ENCODE measurements at regions not wholly inside any gene's neighbourhood (a gene's known extent, or its start where the extent isn't known, plus 50 kb on each side); places are given as distances from the start of the nearest gene placed in this dataset.

DNA sequence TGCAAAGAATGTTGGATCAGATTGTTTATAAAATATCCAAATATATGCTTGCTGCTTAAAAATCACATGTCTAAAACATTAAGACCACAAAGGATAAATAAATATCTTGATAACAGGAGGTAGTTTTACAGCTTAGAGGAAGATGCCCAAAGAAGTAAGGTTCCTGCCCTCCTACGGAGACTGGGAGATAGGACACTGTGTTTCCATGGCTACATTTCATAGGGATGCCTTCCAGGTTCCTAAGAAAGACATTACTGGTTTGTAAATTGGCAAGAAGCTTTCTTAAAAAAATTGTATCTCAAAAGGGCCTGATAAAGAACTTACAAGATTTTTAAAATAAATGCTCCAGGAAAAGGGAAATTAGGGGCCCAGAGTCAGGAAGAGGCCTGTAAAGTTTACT lies 437.2 kb downstream of the HINT1 start:
- TF ChIP-seq, protein P1, sequence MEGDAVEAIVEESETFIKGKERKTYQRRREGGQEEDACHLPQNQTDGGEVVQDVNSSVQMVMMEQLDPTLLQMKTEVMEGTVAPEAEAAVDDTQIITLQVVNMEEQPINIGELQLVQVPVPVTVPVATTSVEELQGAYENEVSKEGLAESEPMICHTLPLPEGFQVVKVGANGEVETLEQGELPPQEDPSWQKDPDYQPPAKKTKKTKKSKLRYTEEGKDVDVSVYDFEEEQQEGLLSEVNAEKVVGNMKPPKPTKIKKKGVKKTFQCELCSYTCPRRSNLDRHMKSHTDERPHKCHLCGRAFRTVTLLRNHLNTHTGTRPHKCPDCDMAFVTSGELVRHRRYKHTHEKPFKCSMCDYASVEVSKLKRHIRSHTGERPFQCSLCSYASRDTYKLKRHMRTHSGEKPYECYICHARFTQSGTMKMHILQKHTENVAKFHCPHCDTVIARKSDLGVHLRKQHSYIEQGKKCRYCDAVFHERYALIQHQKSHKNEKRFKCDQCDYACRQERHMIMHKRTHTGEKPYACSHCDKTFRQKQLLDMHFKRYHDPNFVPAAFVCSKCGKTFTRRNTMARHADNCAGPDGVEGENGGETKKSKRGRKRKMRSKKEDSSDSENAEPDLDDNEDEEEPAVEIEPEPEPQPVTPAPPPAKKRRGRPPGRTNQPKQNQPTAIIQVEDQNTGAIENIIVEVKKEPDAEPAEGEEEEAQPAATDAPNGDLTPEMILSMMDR (IDR thresholded peaks at IDR 0.05; ENCODE audit: poor library complexity): no peak
- no peak for TF ChIP-seq EZH2phosphoT487 (IDR thresholded peaks at IDR 0.05; ENCODE audit: low read depth, severe bottlenecking, unreplicated experiment)

Measured in hepatocyte (in vitro differentiated cells).